ENCODE measurements at regions not wholly inside any gene's neighbourhood (a gene's known extent, or its start where the extent isn't known, plus 50 kb on each side); places are given as distances from the start of the nearest gene placed in this dataset.
A peak's percentile ranks its signal among the peaks of the same experiment; 100 is the strongest.

DNA sequence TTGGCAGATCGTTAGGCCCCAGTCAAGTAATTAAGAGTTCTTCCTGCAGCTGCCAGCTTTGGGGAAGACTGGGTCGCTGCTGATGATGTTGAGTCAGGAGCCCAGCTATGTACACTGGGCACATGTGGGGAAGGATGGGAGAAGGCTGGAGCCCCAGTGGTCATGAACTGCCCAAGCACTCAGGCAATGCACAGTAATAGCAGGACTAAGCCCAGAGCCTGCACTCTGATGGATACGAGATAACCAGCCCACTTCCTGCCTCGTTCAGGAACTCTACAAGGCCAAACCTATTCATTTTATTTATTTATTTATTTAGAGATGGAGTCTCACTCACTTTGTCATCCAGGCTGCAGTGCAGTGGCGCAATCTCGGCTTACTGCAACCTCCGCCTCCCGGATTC lies 81.1 kb upstream of the BTG3 start:
- POLR2A ChIA-PET = no interaction called here
- BruUV-seq (replicated peaks) = no TSS peak

More for the DNA sequence above, 81.1 kb upstream of the BTG3 start:
- no peaks in the 10 kb centered on the region for H3K36me3 ChIP-seq (ENCODE audit: control insufficient read depth, insufficient read depth, low read length)
- TF ChIP-seq FOXA3 (CRISPR knock-in tag; conservative IDR thresholded peaks at IDR 0.05 in 1 of 2, IDR thresholded peaks at IDR 0.05 in 1 of 2) = 0 out of 4 replicates have a peak, but pooled peaks of 1 of the 2 experiments have one; percentile 11
- no peak for TF ChIP-seq TBL1XR1 (IDR thresholded peaks at IDR 0.05; ENCODE audit: low read length in 2 of 2)
- 0 out of 2 replicates have a peak, but pooled peaks have one; percentile 12 for TF ChIP-seq SPI1 (IDR thresholded peaks at IDR 0.05; ENCODE audit: borderline replicate concordance, low read depth, low read length)
- TF ChIP-seq ZKSCAN3 (CRISPR knock-in tag; IDR thresholded peaks at IDR 0.05) = no peak
- TF ChIP-seq, protein P1, sequence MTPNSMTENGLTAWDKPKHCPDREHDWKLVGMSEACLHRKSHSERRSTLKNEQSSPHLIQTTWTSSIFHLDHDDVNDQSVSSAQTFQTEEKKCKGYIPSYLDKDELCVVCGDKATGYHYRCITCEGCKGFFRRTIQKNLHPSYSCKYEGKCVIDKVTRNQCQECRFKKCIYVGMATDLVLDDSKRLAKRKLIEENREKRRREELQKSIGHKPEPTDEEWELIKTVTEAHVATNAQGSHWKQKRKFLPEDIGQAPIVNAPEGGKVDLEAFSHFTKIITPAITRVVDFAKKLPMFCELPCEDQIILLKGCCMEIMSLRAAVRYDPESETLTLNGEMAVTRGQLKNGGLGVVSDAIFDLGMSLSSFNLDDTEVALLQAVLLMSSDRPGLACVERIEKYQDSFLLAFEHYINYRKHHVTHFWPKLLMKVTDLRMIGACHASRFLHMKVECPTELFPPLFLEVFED (CRISPR knock-in tag; conservative IDR thresholded peaks at IDR 0.05) = no peak
- no peak for TF ChIP-seq ZBTB7A (IDR thresholded peaks at IDR 0.05; ENCODE audit: borderline replicate concordance, control insufficient read depth, low read depth, low read length)
- no peak for TF ChIP-seq ASH1L (IDR thresholded peaks at IDR 0.05; ENCODE audit: borderline replicate concordance, low read depth, partially characterized antibody)
- TF ChIP-seq CEBPG (CRISPR knock-in tag; IDR thresholded peaks at IDR 0.05) = no peak
- TF ChIP-seq CEBPG (tag; conservative IDR thresholded peaks at IDR 0.05 in 1 of 2, IDR thresholded peaks at IDR 0.05 in 1 of 2) = peak; percentile 25 to 42; a peak in 2 of 4 replicates
- TF ChIP-seq MAZ (CRISPR knock-in tag; conservative IDR thresholded peaks at IDR 0.05 in 1 of 2, IDR thresholded peaks at IDR 0.05 in 1 of 2) = 0 out of 4 replicates have a peak, but pooled peaks of 1 of the 2 experiments have one; percentile 20
- no peak for TF ChIP-seq U2AF1 (optimal IDR thresholded peaks at IDR 0.05; ENCODE audit: low read depth, low read length)
- TF ChIP-seq ETV1 (tag; conservative IDR thresholded peaks at IDR 0.05; ENCODE audit: low read depth) = peak; percentile 82
- no peak for TF ChIP-seq ZNF197 (CRISPR knock-in tag; IDR thresholded peaks at IDR 0.05; ENCODE audit: low read depth)
- no peak for TF ChIP-seq CSDE1 (IDR thresholded peaks at IDR 0.05)
- TF ChIP-seq CHCHD3 (CRISPR knock-in tag; IDR thresholded peaks at IDR 0.05) = no peak
- no peak for TF ChIP-seq SRSF3 (IDR thresholded peaks at IDR 0.05; ENCODE audit: insufficient read depth, low read length)
- TF ChIP-seq CEBPB (tag; IDR thresholded peaks at IDR 0.05) = 0 out of 2 replicates have a peak, but pooled peaks have one; percentile 33
- TF ChIP-seq SMC3 (conservative IDR thresholded peaks at IDR 0.05; ENCODE audit: insufficient read depth, low read depth, low read length) = no peak
- no peak for TF ChIP-seq ILF3 (IDR thresholded peaks at IDR 0.05; ENCODE audit: borderline replicate concordance)
- peak overlapping the region; percentile 55; the same call in 1 of the 2 replicates for H2AFZ ChIP-seq (ENCODE audit: low read depth, low read length)
- FAIRE-seq = no peak
- no peaks in the 10 kb centered on the region for H3K9me3 ChIP-seq (replicated peaks; ENCODE audit: control insufficient read depth, insufficient read depth, low read depth, low read length)
- in situ Hi-C loops (cut with MboI) = no loop called here
- H3K4me3 ChIP-seq = no peak overlapping the region
- H3K79me2 ChIP-seq (ENCODE audit: control insufficient read depth, insufficient read depth, low read length) = no peaks in the 10 kb centered on the region
- 20% methylated on average over 8 of the region's 8 CpGs for WGBS (ENCODE audit: insufficient coverage, low coverage, missing lambda C conversion rate)
- intact Hi-C loops (cut with micrococcal nuclease) = no loop called here
- peak; percentile 68 for ATAC-seq
- no peak overlapping the region for H3K9ac ChIP-seq (ENCODE audit: insufficient read depth in 1 of 2, low read depth in 2 of 2, low read length in 2 of 2)
- CTCF ChIA-PET (ENCODE audit: low intra/inter-chr PET ratio) = interaction anchor here (0.6 kb wide), 1 partner anchor 18 kb away, joined by 3 read pairs; no protein-coding TSS in a partner anchor
- H3K27ac ChIP-seq (ENCODE audit: extremely low read depth, low read depth, low read length) = no peak overlapping the region
- no peaks in the 10 kb centered on the region; a peak in 1 of 5 replicates for H3K27me3 ChIP-seq (ENCODE audit: control insufficient read depth in 2 of 2, insufficient read depth in 2 of 2, low read length in 2 of 2)
- H3K4me1 ChIP-seq (replicated peaks in 1 of 2; ENCODE audit: control insufficient read depth in 2 of 2, insufficient read depth in 2 of 2, low read length in 2 of 2) = peaks cover 5 to 6% of the 10 kb centered on the region in 2 experiments; a peak in 4 of 5 replicates
- DNase-seq (ENCODE audit: extremely low read depth in 1 of 4, low spot score in 3 of 4) = peak in 2 of 4 experiments; percentile 7 to 14
- no peak overlapping the region for H3K4me2 ChIP-seq (ENCODE audit: insufficient read depth, low read length)
- no peaks in the 10 kb centered on the region for H3K9me1 ChIP-seq (ENCODE audit: control insufficient read depth, insufficient read depth, low read length)
- H4K20me1 ChIP-seq (replicated peaks; ENCODE audit: control insufficient read depth, insufficient read depth, low read length) = no peaks in the 10 kb centered on the region
